ENCODE measurements at regions not wholly inside any gene's neighbourhood (a gene's known extent, or its start where the extent isn't known, plus 50 kb on each side); places are given as distances from the start of the nearest gene placed in this dataset.
"Not testable (repeated sequence)": the region's sequence is repeated elsewhere in the genome, so short reads cannot be mapped to it uniquely, and the experiment has no call there.

DNA sequence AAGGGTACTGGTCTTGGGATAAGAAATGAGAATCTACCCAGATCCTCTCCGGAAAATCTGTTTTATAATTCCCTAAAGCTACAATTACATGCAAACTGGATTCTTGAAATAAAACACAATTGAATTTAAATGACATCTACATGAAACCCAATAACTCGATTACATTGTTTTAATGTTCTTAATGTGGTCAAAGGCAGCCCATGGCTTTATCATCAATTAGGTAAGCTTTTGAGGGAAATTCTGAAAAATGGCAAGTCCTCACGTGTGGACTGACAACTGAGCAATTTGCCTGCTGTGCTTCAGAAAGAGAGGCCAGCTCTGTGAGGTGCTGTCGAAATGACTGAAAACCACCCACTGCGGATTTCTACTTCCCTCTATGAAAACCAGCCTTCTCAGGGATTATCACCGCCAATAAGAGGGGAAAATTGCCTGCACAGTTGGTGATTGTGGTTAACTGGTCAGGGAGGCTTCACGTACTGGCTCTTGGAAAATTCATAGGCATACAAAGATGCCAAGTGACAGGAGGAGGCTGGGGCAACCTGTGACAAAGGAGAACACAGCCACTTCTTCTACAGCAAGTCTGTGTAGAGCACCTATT, 200.8 kb upstream of the SLCO3A1 start:
- DNase-seq (ENCODE audit: low read depth in 4 of 4, low spot score in 3 of 4) = no peak

DNA sequence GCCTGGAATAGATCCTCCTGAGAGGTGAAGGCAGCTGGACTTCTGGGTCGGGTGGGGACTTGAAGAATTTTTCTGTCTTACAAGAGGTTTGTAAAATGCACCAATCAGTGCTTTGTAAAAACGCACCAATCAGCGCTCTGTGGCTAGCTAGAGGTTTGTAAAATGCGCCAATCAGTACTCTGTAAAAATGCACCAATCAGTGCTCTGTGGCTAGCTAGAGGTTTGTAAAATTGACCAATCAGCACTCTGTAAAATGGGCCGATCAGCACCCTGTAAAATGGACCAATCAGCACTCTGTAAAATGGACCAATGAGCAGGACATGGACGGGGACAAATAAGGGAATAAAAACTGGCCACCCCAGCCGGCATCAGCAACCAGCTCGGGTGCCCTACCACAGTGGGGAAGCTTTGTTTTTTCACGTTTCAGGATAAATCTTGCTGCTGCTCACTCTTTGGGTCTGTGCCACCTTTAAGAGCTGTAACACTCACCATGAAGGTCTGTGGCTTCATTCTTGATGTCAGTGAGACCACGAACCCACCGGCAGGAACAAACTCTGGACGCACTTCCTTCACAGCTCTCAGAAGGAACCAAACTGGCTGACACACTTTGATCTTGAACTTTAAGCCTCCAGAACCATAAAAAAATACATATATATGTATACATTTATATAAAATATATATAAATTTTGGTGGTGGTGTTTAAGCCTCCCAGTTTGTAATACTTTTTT, 197.8 kb upstream of the SLCO3A1 start:
- not testable (repeated sequence) for DNase-seq (ENCODE audit: low read depth in 4 of 4, low spot score in 3 of 4)

DNA sequence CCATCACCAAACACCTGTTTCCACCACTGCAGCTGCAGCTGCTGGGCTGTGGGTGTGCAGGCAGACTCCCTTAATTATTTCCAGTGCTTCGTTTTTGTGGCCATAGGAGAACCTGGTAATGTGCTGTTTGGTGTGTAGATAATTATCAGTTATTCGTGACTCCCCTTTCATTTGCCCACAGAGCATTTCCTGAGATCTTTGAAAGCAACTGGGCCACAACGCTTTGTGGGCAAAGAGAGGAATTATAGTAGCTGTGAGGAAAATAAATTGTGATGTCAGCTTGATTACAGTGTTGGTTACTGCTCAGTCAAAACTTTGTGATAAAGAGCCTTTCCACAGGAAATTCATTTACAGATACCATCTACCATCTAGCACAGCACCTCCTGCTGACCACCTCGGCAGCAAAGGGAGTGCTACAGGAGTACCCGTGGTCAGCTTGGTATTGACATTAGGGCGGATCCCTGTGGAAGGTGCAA, 193.3 kb upstream of the SLCO3A1 start:
- no peak for DNase-seq (ENCODE audit: low read depth in 4 of 4, low spot score in 3 of 4)

DNA sequence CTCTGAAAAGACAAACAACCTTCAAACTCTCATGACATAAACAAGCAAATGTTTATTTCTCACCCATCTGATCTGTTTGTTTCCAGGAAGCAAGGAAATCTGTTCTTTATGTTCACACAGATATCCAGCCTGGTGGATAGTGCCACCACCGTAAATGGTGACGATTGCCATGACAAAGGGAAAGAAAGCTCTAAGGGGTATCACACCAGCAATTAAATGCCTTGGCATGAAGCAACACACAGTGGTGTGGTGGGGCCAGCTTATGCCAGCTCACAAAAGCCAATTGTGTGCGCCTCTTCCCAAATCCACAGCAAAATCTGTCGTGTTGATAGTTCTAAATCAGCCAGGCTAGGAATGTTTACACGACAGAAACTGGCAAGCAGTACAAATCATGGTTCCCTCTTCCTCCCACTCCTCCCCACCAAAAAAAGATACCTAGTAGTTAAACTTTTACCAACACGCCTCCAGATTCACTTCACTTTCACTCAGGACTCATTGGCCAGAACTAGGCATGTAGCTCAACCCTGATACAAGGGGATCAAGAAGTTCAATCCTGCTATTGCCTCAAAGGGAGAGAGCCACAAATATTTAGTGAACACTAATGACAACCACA, 189.2 kb upstream of the SLCO3A1 start:
- no peak for DNase-seq (ENCODE audit: low read depth in 4 of 4, low spot score in 3 of 4)

DNA sequence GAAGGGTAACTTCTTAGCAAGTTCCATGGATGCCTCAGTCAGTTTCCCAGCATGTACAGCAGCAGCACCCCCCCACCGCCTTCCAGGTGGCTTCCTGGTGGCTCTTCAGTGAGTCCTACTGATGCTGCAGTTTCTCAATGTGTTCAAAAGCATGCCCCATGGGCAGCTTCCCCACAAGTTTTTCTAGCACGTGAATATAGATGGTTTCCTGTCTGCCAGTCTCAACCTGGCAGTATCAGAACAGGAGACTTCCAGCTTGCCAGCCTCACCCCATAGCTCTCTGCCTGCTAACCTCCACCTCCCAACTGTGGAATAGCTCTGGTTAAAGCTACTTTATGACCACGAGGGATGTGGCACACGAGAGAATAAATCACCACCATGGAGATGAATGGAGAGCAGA, 188.3 kb upstream of the SLCO3A1 start:
- no peak for DNase-seq (ENCODE audit: low read depth in 4 of 4, low spot score in 3 of 4)

DNA sequence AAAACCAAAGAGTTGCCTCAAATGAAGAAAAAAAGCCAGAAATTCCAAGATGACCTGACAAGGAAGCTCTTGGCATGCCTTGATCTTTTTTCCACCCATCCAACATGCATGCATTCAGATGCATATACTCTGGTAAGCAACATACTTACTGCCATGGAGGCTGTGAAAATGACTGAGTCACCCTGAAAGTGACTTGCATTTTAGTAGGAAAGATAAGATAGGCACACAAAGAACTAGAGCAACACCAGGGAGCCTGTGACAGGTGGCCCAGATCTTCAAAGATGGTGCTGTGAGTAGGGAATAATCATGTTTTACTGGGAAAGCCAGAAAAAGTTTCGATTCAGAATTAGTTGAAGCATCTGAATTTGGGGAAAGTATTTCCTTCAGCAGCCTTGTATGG, 185.1 kb upstream of the SLCO3A1 start:
- DNase-seq (ENCODE audit: low read depth in 4 of 4, low spot score in 3 of 4) = no peak

DNA sequence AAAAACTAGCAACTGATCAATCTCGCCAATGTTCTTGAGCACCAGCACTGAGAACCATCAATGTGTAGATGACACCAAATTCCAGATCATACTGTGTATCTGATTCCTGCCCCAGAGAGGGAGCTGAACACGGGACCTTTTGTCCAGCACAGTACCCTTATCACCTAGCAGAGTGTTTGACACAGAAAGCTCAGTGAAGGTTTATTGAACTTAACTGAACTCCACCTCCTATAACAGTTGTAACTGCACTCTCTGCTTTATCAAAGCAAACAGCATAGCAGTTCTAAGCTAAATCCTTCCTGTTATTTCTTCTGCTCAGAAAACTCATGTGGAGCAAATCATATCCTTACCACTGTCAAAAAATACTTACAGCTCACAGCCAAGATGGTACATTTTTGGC, 183.4 kb upstream of the SLCO3A1 start:
- no peak for DNase-seq (ENCODE audit: low read depth in 4 of 4, low spot score in 3 of 4)

DNA sequence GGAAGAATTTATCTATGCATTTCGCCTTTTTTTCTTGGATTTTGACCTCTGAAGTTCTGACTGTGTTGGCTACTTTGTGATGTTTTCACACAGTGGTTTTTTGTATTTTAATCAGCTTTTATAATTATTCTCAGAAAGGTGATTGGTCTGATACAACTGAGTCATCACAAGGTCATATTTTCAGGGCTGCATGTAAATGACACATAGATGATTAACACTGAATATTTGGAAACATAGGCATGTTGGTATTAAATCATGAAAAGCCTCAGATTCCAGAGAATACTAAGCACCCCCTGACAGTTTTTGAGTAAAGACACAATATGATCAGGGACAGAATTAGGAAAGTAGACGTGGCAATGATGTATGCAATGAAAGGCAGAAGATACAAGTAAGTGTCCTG, 175.5 kb upstream of the SLCO3A1 start:
- no peak for DNase-seq (ENCODE audit: low read depth in 4 of 4, low spot score in 3 of 4)

DNA sequence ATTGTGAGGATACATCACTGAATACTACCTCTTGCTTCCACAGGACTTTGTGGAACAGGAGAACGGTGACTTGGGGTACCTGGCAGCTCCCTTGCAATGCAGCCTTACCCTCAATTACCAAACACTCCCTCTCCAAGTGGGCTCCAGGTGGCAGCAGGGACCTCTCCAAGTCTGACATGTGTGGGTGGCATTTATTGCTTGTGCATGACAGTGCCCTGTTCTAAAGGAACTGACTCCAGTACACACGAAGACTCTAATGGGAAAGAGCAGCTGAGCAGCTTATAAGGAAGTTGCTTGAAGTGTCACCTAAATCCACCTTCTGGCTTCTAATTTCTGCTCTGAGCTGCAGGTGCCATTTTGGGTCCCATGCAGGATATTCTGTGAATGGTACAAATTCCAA, 174.1 kb upstream of the SLCO3A1 start:
- no peak for DNase-seq (ENCODE audit: low read depth in 4 of 4, low spot score in 3 of 4)

DNA sequence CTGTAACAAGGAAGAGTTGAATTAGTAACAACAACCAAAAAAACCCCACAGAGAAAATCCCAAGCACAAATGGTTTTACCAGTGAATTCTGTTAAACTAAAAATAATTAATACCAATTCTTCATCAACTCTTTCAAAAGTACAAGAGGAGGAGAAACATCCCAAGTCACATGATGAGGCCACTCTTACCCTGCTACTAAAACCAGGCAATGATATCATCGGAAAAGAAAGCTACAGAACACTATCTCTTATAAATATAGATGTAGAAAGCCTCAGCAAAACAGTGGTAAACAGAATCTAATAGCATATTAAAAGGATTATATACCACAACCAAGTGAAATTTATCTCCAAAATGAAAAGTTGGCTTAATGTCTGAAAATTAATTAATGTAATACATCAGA, 168.1 kb upstream of the SLCO3A1 start:
- no peak for DNase-seq (ENCODE audit: low read depth in 4 of 4, low spot score in 3 of 4)

DNA sequence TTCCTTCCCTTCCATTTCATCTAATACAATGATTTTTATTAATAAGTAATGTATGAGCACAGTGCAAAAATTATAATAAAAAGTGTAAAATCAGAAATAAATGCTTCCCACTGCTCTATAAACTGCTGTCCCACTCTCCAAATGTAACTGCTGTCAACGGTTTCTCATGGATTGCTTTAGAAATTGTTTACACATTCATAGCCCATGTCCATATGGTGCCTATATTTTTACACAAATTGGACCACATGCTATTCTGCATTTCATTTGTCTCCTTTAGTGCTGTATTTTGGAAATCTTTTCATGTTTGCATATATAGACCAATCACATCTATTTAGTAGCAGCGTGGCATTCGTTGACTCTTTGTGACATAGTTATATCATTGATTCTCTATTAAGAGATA, 164.7 kb upstream of the SLCO3A1 start:
- no peak for DNase-seq (ENCODE audit: low read depth in 4 of 4, low spot score in 3 of 4)

DNA sequence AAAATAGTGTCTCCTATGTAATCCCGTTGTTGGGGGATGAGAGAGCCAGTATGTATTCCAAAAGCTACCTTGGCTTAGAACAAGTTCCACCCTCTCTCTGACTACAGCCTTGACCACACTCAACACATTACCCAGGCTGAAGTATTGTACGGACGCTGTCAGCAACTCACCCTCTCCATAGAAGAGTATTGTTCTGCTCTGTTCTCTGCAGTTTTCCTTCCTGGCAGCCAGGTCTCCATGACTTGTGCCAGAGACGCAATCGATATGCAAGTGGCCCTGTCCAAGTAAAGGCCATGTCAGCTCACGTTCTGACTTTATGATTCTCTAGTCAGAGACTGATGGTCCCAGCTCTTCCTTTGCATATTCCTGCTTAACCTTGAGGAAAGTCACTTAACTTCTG, 164.1 kb upstream of the SLCO3A1 start:
- DNase-seq (ENCODE audit: low read depth in 4 of 4, low spot score in 3 of 4) = no peak

DNA sequence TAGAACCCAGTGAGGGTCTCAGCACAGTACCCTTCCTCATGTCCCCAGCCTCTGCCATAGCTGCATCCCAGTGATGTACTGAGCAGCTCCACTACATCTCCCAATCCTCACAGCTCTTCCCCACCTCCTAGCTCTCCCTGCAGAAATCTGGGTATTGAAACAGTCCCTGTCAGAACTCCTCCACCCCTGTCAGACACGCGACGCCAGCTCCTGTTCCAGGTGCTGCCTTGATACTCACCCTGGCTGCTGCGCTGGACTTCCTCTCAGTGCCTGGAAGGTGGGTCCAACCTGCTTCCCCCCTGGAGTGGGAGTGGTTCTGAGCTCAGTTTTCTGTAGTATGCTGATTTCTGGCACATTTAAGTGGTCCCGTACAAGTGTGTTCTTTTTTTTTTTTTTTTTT, 160.9 kb upstream of the SLCO3A1 start:
- DNase-seq (ENCODE audit: low read depth in 4 of 4, low spot score in 3 of 4) = no peak

DNA sequence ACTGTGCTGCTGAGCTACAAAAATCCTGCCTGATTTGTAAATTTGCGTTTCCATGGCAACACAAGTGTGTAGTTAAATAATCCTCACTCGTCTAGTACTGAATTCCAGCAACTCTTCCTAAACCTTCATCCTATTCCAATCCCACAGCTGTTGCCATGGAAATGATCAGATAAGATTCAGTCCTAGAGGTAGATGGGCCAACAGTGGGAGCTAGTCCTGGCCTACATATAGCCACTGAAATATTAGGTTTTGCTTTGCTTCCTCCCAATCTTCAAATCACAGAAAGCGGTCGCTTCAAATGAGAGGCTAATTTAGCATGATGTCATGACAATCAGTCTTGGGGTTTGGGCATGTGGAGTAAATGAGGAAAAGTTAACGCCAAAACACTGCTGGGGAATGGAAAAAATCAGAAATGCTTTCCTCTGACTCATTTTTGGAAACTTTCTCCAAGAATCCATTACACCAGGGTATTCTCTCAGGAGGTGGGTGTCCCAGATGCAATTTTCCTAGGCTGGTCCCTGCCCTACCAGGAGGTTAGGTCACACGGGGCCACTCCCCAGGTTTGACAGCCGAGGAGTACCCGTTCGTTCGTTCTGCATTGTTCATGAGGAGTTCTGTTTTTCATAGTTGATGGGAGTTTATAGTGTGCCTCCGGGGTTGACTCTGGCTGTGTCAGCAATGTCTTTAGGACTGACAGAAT, 159.2 kb upstream of the SLCO3A1 start:
- no peak for DNase-seq (ENCODE audit: low read depth in 4 of 4, low spot score in 3 of 4)

DNA sequence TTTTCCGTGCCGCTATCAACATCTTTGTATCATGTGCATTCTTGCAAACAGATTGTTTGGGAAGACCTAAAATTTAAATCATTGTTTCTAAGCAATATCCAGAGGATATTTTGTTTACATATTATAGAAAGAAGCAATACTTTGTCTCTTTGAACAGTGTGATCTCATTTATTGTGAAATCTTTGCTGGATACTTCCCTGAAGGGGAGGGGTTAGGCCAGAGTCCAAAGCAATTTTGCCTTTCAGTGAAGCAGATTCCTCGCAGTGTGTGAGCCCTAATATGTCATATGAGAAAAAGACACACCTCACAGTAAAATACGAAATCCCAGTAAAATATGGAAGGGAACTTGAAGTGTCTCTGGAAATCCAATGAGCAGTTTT, 158.7 kb upstream of the SLCO3A1 start:
- no peak for DNase-seq (ENCODE audit: low read depth in 4 of 4, low spot score in 3 of 4)

DNA sequence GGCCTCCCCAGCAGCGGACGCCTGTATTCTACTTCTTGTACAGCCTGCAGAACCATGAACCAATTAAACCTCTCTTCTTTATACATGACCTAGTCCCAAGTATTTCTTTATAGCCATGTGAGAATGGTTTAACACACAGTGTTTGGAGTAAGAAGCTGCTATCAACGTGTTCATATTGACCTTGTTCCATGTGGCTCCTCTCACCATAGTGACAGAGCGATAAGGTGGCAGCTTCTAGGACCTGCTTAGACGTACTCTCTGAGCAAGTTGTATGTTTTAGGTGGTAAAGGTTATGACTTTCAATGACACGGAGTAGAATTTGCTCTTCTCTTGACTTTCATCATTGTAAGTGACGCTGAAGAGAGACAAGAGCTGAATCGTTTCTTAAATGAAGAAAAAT, 157.7 kb upstream of the SLCO3A1 start:
- no peak for DNase-seq (ENCODE audit: low read depth in 4 of 4, low spot score in 3 of 4)

DNA sequence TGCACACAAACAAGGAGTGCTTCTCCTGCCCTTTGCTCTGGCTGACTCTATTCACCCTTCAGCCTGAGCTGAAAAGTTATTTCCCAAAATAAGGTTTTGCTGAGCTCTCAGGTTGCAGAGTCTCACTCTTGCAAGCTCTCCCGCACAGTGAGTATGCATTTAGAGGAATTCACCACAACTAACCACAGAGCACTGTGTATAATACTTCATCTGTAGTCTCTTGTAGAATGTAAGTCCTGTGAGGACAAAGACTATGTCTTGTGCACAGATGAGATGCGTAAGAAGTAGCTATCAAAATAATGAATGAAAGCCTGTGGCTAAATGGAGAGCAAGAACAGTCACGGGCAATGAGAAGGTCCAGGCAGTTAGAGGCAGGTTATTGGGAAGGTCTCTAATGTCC, 156.5 kb upstream of the SLCO3A1 start:
- no peak for DNase-seq (ENCODE audit: low read depth in 4 of 4, low spot score in 3 of 4)

DNA sequence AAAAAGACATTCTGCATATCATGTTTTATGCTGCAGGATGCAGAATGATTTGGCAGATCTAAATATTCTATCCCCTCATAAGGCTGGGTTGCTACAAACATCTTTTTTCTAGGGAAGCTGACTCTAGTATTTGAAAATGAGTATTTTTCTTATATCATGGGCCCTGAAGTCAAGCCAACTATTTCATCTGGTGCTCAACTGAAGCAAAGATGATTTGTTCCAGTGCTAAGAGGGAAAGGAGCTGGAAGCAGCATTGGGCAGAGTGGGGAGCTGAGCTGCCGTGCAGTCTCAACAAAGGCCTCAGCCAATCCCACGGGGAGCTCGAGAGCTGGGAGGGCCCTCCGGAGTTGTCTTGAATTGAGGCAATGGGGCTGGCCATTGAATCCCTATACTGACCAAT, 155.3 kb upstream of the SLCO3A1 start:
- no peak for DNase-seq (ENCODE audit: low read depth in 4 of 4, low spot score in 3 of 4)

DNA sequence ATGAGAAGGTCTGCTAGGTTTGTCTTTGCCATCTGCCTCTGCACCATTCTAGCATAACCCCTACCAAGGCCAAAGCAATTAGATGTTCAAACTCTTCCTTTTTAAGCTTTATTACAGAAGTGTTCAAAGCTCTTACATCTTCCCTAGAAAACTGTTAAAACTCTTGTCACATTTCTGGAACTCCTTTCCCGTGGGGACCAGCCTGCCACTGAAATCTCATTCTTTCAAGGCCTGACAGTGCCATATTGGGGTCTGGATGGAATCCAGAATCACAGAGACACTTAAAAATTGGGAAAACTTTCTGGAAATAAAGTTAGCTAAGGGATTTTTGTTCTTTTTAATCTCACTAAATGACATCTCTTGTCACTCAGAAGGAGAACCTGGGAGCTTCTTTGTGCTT, 153.8 kb upstream of the SLCO3A1 start:
- DNase-seq (ENCODE audit: low read depth in 4 of 4, low spot score in 3 of 4) = no peak

DNA sequence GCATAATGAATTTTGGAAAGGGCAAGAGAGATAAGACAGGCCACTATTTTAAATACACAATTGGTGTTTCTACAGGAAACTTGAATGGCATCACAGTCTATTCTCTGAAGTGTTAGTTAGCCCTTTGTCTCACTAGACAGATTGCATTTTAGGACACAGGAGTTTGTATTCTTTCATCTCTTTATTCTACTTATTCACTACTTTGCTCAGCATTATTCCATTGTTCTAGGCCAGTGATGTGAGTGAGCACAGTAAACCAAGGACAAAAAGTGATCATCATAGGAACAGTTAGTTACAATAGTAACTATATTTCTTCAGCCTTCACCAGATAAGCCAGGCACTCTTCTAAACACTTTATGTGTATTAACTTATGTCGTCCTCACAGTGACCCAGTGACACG, 150.2 kb upstream of the SLCO3A1 start:
- DNase-seq (ENCODE audit: low read depth in 4 of 4, low spot score in 3 of 4) = no peak

DNA sequence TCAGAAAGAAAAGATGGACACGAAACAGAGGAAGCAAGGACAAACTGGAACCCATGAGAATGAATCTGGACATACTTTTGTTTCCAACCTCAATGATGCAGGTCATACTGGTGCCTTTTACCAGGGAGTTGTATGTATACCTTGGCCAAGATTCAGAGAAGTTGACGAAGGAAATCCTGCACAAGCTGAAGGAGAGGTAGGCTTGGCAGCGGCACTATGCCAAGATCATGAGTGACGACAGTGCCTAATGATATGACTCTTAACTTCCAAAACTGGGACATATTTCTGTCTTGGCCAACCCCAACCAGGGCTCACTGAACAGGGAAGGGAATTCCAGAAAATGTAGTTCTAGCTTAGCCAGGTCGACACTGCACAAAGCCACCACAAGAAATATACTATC, 149.2 kb upstream of the SLCO3A1 start:
- no peak for DNase-seq (ENCODE audit: low read depth in 4 of 4, low spot score in 3 of 4)
